ENCODE measurements at regions not wholly inside any gene's neighbourhood (a gene's known extent, or its start where the extent isn't known, plus 50 kb on each side); places are given as distances from the start of the nearest gene placed in this dataset.
"Not testable (repeated sequence)": the region's sequence is repeated elsewhere in the genome, so short reads cannot be mapped to it uniquely, and the experiment has no call there.

DNA sequence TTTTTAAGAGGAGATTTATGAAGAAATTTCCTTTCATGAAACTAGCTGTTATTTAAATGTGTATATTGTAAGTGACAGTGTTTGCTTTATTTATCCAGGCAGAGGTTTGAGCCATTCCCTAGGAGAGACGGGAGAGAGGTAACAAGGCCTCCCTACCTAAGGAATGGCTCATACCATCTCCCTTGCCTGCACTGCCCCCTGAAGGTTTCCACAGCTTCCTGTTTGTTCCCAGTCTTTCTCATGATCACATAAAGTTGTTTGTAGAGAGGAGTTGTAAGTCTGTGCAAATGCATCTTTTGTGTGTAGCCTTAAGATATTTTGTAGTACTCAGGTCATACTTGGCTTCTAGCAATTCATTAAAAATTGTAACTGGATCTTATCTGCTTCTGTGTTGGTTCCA is 1504.5 kb upstream of the PCDH10 start:
- DNase-seq (ENCODE audit: low read depth in 4 of 4, low spot score in 3 of 4): peak in 1 of 4 donors; percentile 6

DNA sequence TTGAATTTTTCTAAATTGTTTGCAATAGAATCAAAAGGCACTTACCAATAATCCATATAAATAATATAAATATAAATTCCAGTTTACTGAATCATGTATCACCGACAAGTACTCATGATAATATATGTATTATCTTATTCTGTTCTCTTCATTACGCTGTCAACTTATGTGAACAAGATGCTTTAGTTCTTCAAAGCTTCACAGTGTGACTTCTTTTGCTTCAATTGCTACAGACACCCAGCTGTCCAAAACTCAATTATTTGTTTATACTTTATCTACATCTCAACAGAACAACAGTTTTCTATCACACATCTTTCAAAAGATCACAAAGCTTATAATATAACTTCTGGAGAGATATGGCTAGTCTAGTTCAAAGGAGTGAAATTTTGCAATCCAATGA is 1499.9 kb upstream of the PCDH10 start:
- no peak for DNase-seq (ENCODE audit: low read depth in 4 of 4, low spot score in 3 of 4)

DNA sequence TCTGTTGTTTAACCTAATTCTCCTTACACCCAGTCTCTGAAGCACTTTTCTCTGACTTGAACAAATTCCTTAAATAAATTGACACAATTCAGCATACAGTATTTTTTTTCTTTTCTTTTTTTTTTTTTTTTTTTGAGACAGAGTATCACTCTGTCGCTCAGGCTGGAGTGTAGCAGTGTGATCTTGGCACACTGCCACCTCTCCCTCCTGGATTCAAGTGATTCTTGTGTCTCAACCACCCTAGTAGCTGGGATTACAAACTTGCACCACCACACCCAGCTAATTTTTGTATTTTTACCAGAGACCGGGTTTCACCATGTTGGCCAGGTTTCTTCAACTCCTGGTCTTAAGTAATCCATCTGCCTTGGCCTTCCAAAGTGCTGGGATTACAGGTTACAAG is 1498.1 kb upstream of the PCDH10 start:
- no peak for DNase-seq (ENCODE audit: low read depth in 4 of 4, low spot score in 3 of 4)

DNA sequence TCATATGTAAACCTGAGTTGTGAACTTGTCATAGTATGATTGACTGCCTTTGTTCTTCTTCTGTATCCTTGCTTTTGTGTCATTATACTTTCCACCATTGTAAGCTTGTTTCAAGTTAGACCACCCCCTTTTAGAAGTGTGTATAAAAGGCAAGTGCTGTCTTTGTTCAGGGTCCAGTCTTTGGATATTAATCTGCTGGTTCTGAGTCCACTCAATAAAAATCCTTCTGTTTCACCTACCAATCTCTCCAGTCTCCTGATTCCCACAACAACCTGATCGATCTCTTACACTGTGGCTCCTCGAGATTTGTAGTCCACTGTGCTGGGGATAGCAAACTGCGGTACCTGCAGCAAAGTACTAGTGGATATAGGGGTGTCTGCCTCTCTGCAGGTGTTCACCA is 1465.8 kb upstream of the PCDH10 start:
- DNase-seq (ENCODE audit: low read depth in 4 of 4, low spot score in 3 of 4): not testable (repeated sequence)

DNA sequence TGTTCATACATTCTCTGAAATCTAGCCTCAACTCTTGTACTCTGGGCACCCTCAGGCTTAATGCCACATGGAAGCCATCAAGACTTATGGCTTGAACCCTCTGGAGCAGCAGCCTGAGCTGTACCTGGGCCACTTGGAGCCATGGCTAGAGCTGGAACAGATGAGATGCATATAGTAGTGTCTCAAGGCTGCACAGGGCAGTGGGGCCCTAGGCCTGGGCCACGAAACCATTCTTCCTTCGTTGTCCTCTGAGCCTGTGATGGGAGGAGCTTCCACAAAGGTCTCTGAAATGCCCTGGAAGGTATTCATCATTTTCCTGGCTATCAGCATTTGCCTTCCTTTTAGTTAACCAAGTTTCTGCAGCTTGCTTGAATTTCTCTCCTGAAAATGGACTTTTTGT is 1427.2 kb upstream of the PCDH10 start:
- no peak for DNase-seq (ENCODE audit: low read depth in 4 of 4, low spot score in 3 of 4)

DNA sequence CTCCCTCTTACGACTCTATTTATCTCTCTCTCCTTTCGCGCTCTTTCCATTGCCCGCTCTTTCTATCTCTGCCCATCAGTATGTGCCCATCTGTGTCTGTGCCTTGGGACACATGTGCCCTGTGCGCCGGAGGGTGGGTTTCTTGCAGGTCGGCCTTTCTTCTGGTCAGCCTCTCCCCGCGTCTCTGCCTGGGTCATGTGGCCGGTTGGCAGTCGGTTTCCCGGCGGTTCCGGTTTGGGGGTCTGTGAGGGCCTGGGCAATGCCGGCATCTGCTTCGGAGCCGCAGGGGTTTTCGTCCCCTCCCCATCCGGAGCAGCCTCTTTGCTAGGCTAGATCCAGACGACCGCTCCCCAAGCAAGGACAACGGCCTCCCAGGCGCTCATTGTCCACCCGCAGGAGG is 1426.0 kb upstream of the PCDH10 start:
- not testable (repeated sequence) for DNase-seq (ENCODE audit: low read depth in 4 of 4, low spot score in 3 of 4)

DNA sequence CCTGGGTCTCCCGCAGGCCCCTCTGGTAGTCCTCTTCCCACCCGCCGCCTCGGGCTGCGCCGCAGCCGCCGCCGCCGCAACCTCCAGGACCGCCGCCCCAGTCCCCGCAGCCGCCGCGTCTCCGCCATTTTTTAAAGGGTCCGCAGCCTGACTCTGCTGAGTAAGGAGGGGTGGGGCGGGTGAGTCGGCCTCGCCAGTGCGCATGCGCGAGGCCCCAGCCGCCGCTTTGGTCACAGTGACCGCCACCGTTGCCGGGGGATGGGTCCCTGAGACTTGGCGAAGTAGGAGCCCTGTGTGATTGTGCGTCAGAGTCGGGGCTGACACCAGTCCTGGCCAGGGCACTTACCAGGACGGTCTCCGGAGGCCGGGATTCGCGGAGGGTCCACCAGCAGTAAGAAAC is 1424.2 kb upstream of the PCDH10 start:
- peak; percentile 15 to 58 (median 46) for DNase-seq (ENCODE audit: low read depth in 4 of 4, low spot score in 3 of 4)

DNA sequence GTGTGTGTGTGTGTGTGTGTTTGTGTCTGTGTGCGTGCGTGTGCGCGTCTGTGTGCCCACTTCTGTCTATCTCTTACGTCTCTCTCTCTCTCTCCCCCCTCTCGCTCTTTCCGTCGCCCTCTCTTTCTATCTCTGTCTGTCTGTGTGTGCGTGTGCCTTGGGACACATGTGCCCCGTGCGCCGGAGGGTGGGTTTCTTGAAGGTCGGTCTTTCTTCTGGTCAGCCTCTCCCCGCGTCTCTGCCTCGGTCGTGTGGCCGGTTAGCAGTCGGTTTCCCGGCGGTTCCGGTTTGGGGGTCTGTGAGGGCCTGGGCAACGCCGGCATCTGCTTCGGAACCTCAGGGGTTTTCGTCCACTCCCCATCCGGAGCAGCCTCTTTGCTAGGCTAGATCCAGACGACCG is 1423.6 kb upstream of the PCDH10 start:
- DNase-seq (ENCODE audit: low read depth in 4 of 4, low spot score in 3 of 4): not testable (repeated sequence)

DNA sequence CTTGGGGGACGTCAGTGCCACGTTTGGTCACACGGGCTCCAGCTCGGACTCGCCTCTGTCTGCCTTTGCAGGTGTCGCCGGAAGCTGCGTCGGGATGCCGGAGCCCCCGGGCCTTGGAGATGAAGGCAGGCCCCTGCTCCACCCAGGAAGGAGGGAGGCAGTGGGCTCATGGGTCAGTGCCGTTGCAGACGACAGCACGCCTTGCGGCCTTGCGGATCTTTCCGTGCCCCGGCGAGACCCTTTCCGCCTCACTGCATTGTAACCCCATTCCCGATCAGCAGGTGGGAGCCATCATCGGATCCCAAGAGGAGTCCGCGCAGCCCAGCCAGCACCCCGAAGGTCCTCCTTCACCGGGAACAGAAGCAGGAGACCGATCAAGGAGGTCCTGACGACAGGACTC is 1422.2 kb upstream of the PCDH10 start:
- not testable (repeated sequence) for DNase-seq (ENCODE audit: low read depth in 4 of 4, low spot score in 3 of 4)

DNA sequence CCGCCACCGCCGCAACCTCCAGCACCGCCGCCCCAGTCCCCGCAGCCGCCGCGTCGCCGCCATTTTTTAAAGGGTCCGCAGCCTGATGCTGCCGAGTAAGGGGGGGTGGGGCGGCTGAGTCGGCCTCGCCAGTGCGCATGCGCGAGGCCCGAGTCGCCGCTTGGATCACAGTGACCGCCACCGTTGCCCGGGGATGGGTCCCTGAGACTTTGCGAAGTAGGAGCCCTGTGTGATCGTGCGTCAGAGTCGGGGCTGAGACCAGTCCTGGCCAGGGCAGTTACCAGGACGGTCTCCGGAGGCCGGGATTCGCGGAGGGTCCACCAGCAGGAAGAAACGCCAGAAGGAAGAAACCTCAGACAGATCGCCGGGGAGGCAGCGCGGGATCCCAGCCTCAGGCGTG is 1421.7 kb upstream of the PCDH10 start:
- not testable (repeated sequence) for DNase-seq (ENCODE audit: low read depth in 4 of 4, low spot score in 3 of 4)

DNA sequence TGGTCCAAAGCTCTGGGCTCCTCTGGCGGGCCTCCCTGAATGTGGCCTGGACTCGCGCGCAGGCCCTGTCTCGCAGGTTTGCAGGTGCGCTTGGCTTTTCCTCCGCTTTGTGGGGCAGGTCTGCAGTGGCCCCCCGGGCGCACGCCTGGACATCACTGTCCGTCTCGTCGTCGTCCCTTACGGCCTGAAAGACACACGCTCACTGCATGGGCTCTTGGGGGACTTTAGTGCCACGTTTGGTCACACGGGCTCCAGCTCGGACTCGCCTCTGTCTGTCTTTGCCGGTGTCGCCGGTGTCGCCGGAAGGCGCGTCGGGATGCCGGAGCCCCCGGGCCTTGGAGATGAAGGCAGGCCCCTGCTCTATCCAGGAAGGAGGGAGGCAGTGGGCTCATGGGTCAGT is 1419.9 kb upstream of the PCDH10 start:
- DNase-seq (ENCODE audit: low read depth in 4 of 4, low spot score in 3 of 4): not testable (repeated sequence)

DNA sequence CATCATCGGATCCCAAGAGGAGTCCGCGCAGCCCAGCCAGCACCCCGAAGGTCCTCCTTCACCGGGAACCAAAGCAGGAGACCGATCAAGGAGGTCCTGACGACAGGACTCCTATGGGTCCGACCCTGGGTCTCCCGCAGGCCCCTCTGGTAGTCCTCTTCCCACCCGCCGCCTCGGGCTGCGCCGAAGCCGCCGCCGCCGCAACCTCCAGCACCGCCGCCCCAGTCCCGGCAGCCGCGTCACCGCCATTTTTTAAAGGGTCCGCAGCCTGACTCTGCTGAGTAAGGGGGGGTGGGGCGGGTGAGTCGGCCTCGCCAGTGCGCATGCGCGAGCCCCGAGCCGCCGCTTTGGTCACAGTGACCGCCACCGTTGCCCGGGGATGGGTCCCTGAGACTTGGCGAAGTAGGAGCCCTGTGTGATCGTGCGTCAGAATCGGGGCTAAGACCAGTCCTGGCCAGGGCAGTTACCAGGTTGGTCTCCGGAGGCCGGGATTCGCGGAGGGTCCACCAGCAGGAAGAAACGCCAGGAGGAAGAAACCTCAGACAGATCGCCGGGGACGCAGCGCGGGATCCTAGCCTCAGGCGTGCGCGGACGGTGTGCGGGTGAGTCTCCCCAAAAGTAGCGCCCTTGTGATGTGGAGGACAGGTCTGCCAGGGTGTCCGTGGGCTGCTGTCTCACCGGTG is 1419.2 kb upstream of the PCDH10 start:
- DNase-seq (ENCODE audit: low read depth in 4 of 4, low spot score in 3 of 4): not testable (repeated sequence)

DNA sequence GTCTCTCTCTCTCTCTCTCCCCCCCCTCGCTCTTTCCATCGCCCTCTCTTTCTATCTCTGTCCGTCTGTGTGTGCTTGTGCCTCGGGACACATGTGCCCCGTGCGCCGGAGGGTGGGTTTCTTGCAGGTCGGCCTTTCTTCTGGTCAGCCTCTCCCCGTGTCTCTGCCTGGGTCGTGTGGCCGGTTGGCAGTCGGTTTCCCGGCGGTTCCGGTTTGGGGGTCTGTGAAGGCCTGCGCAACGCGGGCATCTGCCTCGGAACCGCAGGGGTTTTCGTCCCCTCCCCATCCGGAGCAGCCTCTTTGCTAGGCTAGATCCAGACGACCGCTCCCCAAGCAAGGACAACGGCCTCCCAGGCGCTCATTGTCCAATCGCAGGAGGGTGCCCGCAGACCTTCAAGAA is 1418.5 kb upstream of the PCDH10 start:
- not testable (repeated sequence) for DNase-seq (ENCODE audit: low read depth in 4 of 4, low spot score in 3 of 4)

DNA sequence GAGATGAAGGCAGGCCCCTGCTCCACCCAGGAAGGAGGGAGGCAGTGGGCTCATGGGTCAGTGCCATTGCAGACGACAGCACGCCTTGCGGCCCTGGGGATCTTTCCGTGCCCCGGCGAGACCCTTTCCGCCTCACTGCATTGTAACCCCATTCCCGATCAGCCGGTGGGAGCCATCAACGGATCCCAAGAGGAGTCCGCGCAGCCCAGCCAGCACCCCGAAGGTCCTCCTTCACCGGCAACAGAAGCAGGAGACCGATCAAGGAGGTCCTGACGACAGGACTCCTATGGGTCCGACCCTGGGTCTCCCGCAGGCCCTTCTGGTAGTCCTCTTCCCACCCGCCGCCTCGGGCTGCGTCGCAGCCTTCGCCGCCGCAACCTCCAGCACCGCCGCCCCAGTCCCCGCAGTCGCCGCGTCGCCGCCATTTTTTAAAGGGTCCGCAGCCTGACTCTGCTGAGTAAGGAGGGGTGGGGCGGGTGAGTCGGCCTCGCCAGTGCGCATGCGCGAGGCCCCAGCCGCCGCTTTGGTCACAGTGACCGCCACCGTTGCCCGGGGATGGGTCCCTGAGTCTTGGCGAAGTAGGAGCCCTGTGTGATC is 1417.0 kb upstream of the PCDH10 start:
- not testable (repeated sequence) for DNase-seq (ENCODE audit: low read depth in 4 of 4, low spot score in 3 of 4)

DNA sequence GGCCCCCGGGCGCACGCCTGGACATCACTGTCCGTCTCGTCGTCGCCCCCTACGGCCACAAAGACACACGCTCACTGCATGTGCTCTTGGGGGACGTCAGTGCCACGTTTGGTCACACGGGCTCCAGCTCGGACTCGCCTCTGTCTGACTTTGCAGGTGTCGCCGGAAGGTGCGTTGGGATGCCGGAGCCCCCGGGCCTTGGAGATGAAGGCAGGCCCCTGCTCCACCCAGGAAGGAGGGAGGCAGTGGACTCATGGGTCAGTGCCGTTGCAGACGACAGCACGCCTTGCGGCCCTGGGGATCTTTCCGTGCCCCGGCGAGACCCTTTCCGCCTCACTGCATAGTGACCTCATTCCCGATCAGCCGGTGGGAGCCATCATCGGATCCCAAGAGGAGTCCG is 1414.8 kb upstream of the PCDH10 start:
- DNase-seq (ENCODE audit: low read depth in 4 of 4, low spot score in 3 of 4): not testable (repeated sequence)

DNA sequence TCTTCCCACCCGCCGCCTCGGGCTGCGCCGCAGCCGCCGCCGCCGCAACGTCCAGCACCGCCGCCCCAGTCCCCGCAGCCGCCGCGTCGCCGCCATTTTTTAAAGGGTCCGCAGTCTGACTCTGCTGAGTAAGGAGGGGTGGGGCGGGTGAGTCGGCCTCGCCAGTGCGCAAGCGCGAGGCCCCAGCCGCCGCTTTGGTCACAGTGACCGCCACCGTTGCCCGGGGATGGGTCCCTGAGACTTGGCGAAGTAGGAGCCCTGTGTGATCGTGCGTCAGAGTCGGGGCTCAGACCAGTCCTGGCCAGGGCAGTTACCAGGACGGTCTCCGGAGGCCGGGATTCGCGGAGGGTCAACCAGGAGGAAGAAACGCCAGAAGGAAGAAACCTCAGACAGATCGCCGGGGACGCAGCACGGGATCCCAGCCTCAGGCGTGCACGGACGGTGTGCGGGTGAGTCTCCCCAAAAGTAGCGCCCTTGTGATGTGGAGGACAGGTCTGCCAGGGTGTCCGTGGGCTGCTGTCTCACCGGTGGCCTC is 1414.2 kb upstream of the PCDH10 start:
- not testable (repeated sequence) for DNase-seq (ENCODE audit: low read depth in 4 of 4, low spot score in 3 of 4)

DNA sequence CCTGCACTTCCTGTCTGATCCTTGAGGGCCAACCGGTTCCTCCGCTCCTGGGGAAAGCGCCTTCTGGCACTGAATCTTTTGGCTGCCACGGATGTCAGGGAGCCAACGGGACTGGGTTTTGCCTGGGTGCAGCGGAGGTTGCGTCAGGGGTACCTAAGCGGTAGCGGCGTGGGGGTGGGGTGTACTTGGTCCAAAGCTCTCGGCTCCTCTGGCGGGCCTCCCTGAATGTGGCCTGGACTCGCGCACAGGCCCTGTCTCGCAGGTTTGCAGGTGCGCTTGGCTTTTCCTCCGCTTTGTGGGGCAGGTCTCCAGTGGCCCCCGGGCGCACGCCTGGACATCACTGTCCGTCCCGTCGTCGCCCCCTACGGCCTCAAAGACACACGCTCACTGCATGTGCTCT is 1410.1 kb upstream of the PCDH10 start:
- DNase-seq (ENCODE audit: low read depth in 4 of 4, low spot score in 3 of 4): not testable (repeated sequence)

DNA sequence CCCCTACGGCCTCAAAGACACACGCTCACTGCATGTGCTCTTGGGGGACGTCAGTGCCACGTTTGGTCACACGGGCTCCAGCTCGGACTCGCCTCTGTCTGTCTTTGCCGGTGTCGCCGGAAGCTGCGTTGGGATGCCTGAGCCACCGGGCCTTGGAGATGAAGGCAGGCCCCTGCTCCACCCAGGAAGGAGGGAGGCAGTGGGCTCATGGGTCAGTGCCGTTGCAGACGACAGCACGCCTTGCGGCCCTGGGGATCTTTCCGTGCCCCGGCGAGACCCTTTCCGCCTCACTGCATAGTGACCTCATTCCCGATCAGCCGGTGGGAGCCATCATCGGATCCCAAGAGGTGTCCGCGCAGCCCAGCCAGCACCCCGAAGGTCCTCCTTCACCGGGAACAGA is 1407.3 kb upstream of the PCDH10 start:
- DNase-seq (ENCODE audit: low read depth in 4 of 4, low spot score in 3 of 4): not testable (repeated sequence)

DNA sequence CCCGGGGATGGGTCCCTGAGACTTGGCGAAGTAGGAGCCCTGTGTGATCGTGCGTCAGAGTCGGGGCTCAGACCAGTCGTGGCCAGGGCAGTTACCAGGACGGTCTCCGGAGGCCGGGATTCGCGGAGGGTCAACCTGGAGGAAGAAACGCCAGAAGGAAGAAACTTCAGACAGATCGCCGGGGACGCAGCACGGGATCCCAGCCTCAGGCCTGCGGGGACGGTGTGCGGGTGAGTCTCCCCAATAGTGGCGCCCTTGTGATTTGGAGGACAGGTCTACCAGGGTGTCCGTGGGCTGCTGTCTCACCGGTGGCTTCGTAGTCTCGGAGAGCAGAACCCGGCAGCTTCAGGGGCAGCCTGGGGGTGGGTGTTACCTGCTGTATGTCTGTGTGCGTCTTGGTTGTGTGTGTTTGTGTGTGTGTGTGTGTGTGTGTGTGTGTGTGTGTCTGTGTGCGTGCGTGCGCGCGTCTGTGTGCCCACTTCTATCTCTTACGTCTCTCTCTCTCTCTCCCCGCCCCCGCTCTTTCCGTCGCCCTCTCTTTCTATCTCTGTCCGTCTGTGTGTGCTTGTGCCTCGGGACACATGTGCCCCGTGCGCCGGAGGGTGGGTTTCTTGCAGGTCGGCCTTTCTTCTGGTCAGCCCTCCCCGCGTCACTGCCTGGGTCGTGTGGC is 1406.4 kb upstream of the PCDH10 start:
- DNase-seq (ENCODE audit: low read depth in 4 of 4, low spot score in 3 of 4): not testable (repeated sequence)

DNA sequence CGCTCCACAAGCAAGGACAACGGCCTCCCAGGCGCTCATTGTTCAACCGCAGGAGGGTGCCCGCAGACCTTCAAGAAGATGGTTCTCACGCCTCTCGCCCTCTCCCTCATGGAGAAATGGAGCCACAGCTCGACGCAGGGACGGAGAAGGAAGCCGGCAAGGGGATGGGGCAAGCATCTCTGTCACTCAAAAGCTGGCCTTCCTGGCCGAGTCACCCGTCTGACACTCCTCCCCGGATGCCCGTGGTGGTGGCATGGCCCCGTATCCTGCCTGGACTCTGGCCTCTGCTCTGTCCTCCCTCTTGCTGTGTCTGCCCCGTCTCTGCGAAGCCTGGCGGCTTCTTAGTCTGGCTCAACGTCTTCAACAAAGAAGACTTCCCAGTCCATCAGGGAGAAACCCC is 1405.7 kb upstream of the PCDH10 start:
- DNase-seq (ENCODE audit: low read depth in 4 of 4, low spot score in 3 of 4): not testable (repeated sequence)

DNA sequence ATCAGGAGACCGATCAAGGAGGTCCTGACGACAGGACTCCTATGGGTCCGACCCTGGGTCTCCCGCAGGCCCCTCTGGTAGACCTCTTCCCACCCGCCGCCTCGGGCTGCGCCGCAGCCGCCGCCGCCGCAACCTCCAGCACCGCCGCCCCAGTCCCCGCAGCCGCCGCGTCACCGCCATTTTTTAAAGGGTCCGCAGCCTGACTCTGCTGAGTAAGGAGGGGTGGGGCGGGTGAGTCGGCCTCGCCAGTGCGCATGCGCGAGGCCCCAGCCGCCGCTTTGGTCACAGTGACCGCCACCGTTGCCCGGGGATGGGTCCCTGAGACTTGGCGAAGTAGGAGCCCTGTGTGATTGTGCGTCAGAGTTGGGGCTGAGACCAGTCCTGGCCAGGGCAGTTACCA is 1401.9 kb upstream of the PCDH10 start:
- DNase-seq (ENCODE audit: low read depth in 4 of 4, low spot score in 3 of 4): not testable (repeated sequence)

DNA sequence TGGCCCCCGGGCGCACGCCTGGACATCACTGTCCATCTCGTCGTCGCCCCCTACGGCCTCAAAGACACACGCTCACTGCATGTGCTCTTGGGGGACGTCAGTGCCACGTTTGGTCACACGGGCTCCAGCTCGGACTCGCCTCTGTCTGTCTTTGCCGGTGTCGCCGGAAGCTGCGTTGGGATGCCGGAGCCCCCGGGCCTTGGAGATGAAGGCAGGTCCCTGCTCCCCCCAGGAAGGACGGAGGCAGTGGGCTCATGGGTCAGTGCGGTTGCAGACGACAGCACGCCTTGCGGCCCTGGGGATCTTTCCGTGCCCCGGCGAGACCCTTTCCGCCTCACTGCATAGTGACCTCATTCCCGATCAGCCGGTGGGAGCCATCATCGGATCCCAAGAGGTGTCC is 1399.9 kb upstream of the PCDH10 start:
- DNase-seq (ENCODE audit: low read depth in 4 of 4, low spot score in 3 of 4): not testable (repeated sequence)
